Gastroesophageal sphincter (tissue), 3 donors: ENCODE measurements at regions not wholly inside any gene's neighbourhood (a gene's known extent, or its start where the extent isn't known, plus 50 kb on each side); places are given as distances from the start of the nearest gene placed in this dataset.

Source experiments
- CTCF ChIP-seq, 4 experiments: fragments of 200-600 bp in 2 of 4; fragments of 450-650 bp in 2 of 4; sonication (generic) in 1 of 4; IDR thresholded peaks; one replicate each; pipeline ENCODE4 v1.5.1; 2017 to 2019; ENCODE audit warnings: antibody characterized with exemption in 4 of 4, mild to moderate bottlenecking in 2 of 4, moderate library complexity in 2 of 4
- POLR2A ChIP-seq, 2 donors: fragments of 450-650 bp; IDR thresholded peaks; one replicate each; pipeline ENCODE4 v1.6.1; 2017; ENCODE audit warnings: antibody characterized with exemption in 2 of 2, mild to moderate bottlenecking in 2 of 2, moderate library complexity in 1 of 2
- POLR2AphosphoS5 ChIP-seq: sonication (generic); formaldehyde crosslinking; IDR thresholded peaks from one replicate; pipeline ENCODE4 v1.6.1; 2017; ENCODE audit warnings: antibody characterized with exemption

GRCh38 chr13:39946769-39947168 lies 291.3 kb downstream of the COG6 start:
- no peak for TF ChIP-seq POLR2AphosphoS5
- no peak for TF ChIP-seq CTCF (IDR thresholded peaks at IDR 0.05)
- TF ChIP-seq POLR2A (IDR thresholded peaks at IDR 0.05), result no peak
